Keratinocyte (primary cell): ENCODE measurements at regions not wholly inside any gene's neighbourhood (a gene's known extent, or its start where the extent isn't known, plus 50 kb on each side); places are given as distances from the start of the nearest gene placed in this dataset.

ENCODE experiments used
- DNase-seq: peaks from one replicate; pipeline ENCODE4 v3.0.0-alpha.2; 2011; ENCODE audit warnings: low read depth, missing footprints, low spot score
- FAIRE-seq: peaks from 2 replicates; lab custom pipeline; 2011; peaks lifted over from hg19 to GRCh38; lab: Jason Lieb, UNC
- H2AFZ ChIP-seq: 2 replicates; pipeline ENCODE4 v1.6.0; 2012; ENCODE audit warnings: low read length, control low read depth, inconsistent platforms; ENCODE audit not compliant: control insufficient read depth
- H3K27ac ChIP-seq: 2 replicates; pipeline ENCODE4 v1.5.1; 2011; ENCODE audit warnings: low read length; ENCODE audit not compliant: control insufficient read depth, insufficient read depth
- H3K27me3 ChIP-seq: 3 replicates; pipeline ENCODE4 v1.6.0; 2011; ENCODE audit warnings: low read length; ENCODE audit not compliant: control insufficient read depth, insufficient read depth; ENCODE audit errors: extremely low read depth
- H3K36me3 ChIP-seq, 2 experiments: 2 replicates in 1 of 2; 3 replicates in 1 of 2; pipeline ENCODE4 v1.5.1; 2011; ENCODE audit warnings: low read length in 2 of 2, mild to moderate bottlenecking in 1 of 2; ENCODE audit not compliant: control insufficient read depth in 2 of 2, insufficient read depth in 2 of 2; ENCODE audit errors: extremely low read depth in 1 of 2
- H3K4me1 ChIP-seq: 3 replicates; pipeline ENCODE4 v1.5.1; 2011; ENCODE audit warnings: low read length; ENCODE audit not compliant: control insufficient read depth, insufficient read depth; ENCODE audit errors: extremely low read depth
- H3K4me2 ChIP-seq: 3 replicates; pipeline ENCODE4 v1.6.0; 2011; ENCODE audit warnings: low read depth, low read length; ENCODE audit not compliant: control insufficient read depth, insufficient read depth; ENCODE audit errors: extremely low read depth
- H3K4me3 ChIP-seq, 3 experiments: fragments of 200-600 bp in 1 of 3; sonication (generic) in 1 of 3; 2 replicates in 2 of 3; 3 replicates in 1 of 3; pipeline ENCODE4 v1.5.1; 2011 to 2016; ENCODE audit warnings: low read length in 3 of 3, mild to moderate bottlenecking in 3 of 3, control low read depth in 2 of 3, inconsistent platforms in 1 of 3, low read depth in 1 of 3, mixed read lengths in 1 of 3, mixed run types in 1 of 3, moderate library complexity in 1 of 3; ENCODE audit not compliant: control insufficient read depth in 2 of 3, insufficient read depth in 2 of 3; ENCODE audit errors: extremely low read depth in 1 of 3
- H3K79me2 ChIP-seq: 2 replicates; pipeline ENCODE4 v1.6.0; 2012; ENCODE audit warnings: low read length; ENCODE audit not compliant: control insufficient read depth, insufficient read depth
- H3K9ac ChIP-seq: 3 replicates; pipeline ENCODE4 v1.6.0; 2011; ENCODE audit warnings: low read length; ENCODE audit not compliant: control insufficient read depth, insufficient read depth; ENCODE audit errors: extremely low read depth
- H3K9me1 ChIP-seq: 3 replicates; pipeline ENCODE4 v1.6.0; 2011; ENCODE audit warnings: low read length; ENCODE audit not compliant: control insufficient read depth, insufficient read depth; ENCODE audit errors: extremely low read depth
- H3K9me3 ChIP-seq: 2 replicates; pipeline ENCODE4 v1.5.1; 2012; ENCODE audit warnings: low read depth, low read length; ENCODE audit not compliant: control insufficient read depth
- H4K20me1 ChIP-seq: 3 replicates; pipeline ENCODE4 v1.6.0; 2011; ENCODE audit warnings: low read length; ENCODE audit not compliant: control insufficient read depth, insufficient read depth; ENCODE audit errors: extremely low read depth
- CTCF ChIP-seq, 3 experiments: IDR thresholded peaks in 1 of 3; conservative IDR thresholded peaks in 1 of 3; optimal IDR thresholded peaks in 1 of 3; 2 replicates in 2 of 3; 3 replicates in 1 of 3; pipeline versions ENCODE3 to v1.5.1; 2011; ENCODE audit warnings: low read length in 3 of 3, mild to moderate bottlenecking in 3 of 3, moderate library complexity in 2 of 3, control low read depth in 1 of 3, inconsistent platforms in 1 of 3; ENCODE audit not compliant: insufficient read depth in 2 of 3; ENCODE audit errors: extremely low read depth in 1 of 3
- EZH2 ChIP-seq: IDR thresholded peaks from one replicate; pipeline ENCODE4 v1.6.1; 2012; ENCODE audit warnings: inconsistent platforms, mild to moderate bottlenecking, low read length, moderate library complexity
- dilution Hi-C: fragments of 300-500 bp; cut with MboI; formaldehyde crosslinking; loops from one replicate; pipeline ENCODE4 v1.7.0; 2020; ENCODE audit warnings: low sequenced_read_pairs; ENCODE audit not compliant: extremely low pct_ligation_motif_present

GRCh38 chr5:3844266-3844665, 248.6 kb downstream of the IRX1 start:
- no peaks in the 10 kb centered on the region for H4K20me1 ChIP-seq
- dilution Hi-C loops = no loop called here
- DNase-seq = no peak
- no peaks in the 10 kb centered on the region for H3K9me1 ChIP-seq
- H3K79me2 ChIP-seq = no peaks in the 10 kb centered on the region
- TF ChIP-seq EZH2 (no peak), CTCF (optimal IDR thresholded peaks at IDR 0.05 in 1 of 3, IDR thresholded peaks at IDR 0.05 in 1 of 3, conservative IDR thresholded peaks at IDR 0.05 in 1 of 3; ENCODE audit: extremely low read depth in 1 of 3, insufficient read depth in 2 of 3, low read length in 3 of 3) (no peak)
- no peaks in the 10 kb centered on the region for H3K36me3 ChIP-seq
- H3K27ac ChIP-seq = no peak overlapping the region
- H3K27me3 ChIP-seq = no peaks in the 10 kb centered on the region
- no peaks in the 10 kb centered on the region for H3K4me1 ChIP-seq
- H3K9me3 ChIP-seq = no peaks in the 10 kb centered on the region
- no peak overlapping the region for H2AFZ ChIP-seq
- no peak for FAIRE-seq
- H3K9ac ChIP-seq = no peak overlapping the region
- H3K4me3 ChIP-seq = no peak overlapping the region
- no peak overlapping the region for H3K4me2 ChIP-seq

- Histone ChIP-seq H3K4me3 (no peak overlapping the region), H2AFZ (no peak overlapping the region), H3K9me1 (no peaks in the 10 kb centered on the region), H3K79me2 (no peaks in the 10 kb centered on the region), H3K36me3 (no peaks in the 10 kb centered on the region), H4K20me1 (no peaks in the 10 kb centered on the region), H3K4me2 (no peak overlapping the region), H3K4me1 (no peaks in the 10 kb centered on the region), H3K27ac (no peak overlapping the region), H3K27me3 (no peaks in the 10 kb centered on the region), H3K9me3 (no peaks in the 10 kb centered on the region), H3K9ac (no peak overlapping the region)
- DNase-seq (no peak), FAIRE-seq (no peak)
- dilution Hi-C loops = no loop called here
- no peak for TF ChIP-seq CTCF (optimal IDR thresholded peaks at IDR 0.05 in 1 of 3, IDR thresholded peaks at IDR 0.05 in 1 of 3, conservative IDR thresholded peaks at IDR 0.05 in 1 of 3; ENCODE audit: extremely low read depth in 1 of 3, insufficient read depth in 2 of 3, low read length in 3 of 3)
- no peak for TF ChIP-seq EZH2
Measured at GRCh38 chr5:3845230-3845629, 249.6 kb downstream of the IRX1 start.
